ENCODE measurements at regions not wholly inside any gene's neighbourhood (a gene's known extent, or its start where the extent isn't known, plus 50 kb on each side); places are given as distances from the start of the nearest gene placed in this dataset.

DNA sequence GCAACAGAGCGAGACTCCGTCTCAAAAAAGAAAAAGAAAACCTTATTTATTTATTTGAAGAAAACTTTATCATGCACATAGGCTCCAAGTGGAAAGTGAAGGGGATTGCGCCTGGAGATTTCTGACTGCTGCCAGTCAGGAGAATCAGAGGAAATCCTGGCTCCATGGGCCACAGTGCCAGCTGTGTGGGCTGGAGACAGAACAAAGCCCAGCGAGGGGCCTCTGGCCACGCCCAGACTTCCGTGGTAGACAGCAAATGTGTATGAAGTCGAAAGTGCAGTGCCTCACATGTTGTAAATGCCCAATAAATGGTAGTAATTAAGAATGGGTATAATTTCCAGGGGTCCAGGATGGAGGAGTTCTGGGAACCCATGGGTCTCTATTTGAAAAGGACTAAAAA lies 75.8 kb upstream of the WWC1 start:
- Histone ChIP-seq H3K4me3 (replicated peaks in 1 of 3; ENCODE audit: low read depth in 2 of 3, low read length in 3 of 3) (no peak overlapping the region), H3K79me2 (ENCODE audit: insufficient read depth, low read length) (no peaks in the 10 kb centered on the region), H2AFZ (ENCODE audit: insufficient read depth, low read depth, low read length, poor library complexity, severe bottlenecking) (no peak overlapping the region), H3K27ac (ENCODE audit: low read depth in 1 of 2, low read length in 2 of 2) (no peak overlapping the region), H3K9me3 (replicated peaks in 1 of 2; ENCODE audit: control insufficient read depth in 1 of 2, insufficient read depth in 1 of 2, low read length in 2 of 2) (no peaks in the 10 kb centered on the region), H3K27me3 (ENCODE audit: control insufficient read depth in 2 of 2, insufficient read depth in 2 of 2, low read length in 2 of 2) (no peaks in the 10 kb centered on the region), H3K36me3 (replicated peaks in 1 of 2; ENCODE audit: control insufficient read depth in 1 of 2, insufficient read depth in 2 of 2, low read length in 2 of 2) (no peaks in the 10 kb centered on the region), H3K9ac (ENCODE audit: insufficient read depth, low read length, poor library complexity, severe bottlenecking) (no peak overlapping the region), H3K4me1 (ENCODE audit: control insufficient read depth in 1 of 2, insufficient read depth in 2 of 2, low read length in 2 of 2) (peaks cover 0 to 4% of the 10 kb centered on the region in 2 donors), H3K4me2 (replicated peaks; ENCODE audit: extremely low read depth, low read length, poor library complexity, severe bottlenecking) (no peak overlapping the region), H4K20me1 (ENCODE audit: insufficient read depth, low read length) (no peaks in the 10 kb centered on the region)
- 91% methylated on average over 4 of the region's 7 CpGs for WGBS (ENCODE audit: insufficient coverage)
- no peak overlapping the region for H3K27ac Mint-ChIP-seq
- no peaks in the 10 kb centered on the region for H3K9me3 Mint-ChIP-seq
- no peak for DNase-seq
- H3K4me1 Mint-ChIP-seq, result peaks cover 3% of the 10 kb centered on the region
- TF ChIP-seq, protein P1, sequence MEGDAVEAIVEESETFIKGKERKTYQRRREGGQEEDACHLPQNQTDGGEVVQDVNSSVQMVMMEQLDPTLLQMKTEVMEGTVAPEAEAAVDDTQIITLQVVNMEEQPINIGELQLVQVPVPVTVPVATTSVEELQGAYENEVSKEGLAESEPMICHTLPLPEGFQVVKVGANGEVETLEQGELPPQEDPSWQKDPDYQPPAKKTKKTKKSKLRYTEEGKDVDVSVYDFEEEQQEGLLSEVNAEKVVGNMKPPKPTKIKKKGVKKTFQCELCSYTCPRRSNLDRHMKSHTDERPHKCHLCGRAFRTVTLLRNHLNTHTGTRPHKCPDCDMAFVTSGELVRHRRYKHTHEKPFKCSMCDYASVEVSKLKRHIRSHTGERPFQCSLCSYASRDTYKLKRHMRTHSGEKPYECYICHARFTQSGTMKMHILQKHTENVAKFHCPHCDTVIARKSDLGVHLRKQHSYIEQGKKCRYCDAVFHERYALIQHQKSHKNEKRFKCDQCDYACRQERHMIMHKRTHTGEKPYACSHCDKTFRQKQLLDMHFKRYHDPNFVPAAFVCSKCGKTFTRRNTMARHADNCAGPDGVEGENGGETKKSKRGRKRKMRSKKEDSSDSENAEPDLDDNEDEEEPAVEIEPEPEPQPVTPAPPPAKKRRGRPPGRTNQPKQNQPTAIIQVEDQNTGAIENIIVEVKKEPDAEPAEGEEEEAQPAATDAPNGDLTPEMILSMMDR (IDR thresholded peaks at IDR 0.05), result no peak
- no peak overlapping the region for H3K4me3 Mint-ChIP-seq
- H3K27me3 Mint-ChIP-seq (ENCODE audit: low read depth in 3 of 3), result peaks cover 0 to 4% (median 3%) of the 10 kb centered on the region in 3 donors
- H3K36me3 Mint-ChIP-seq, result no peaks in the 10 kb centered on the region
- intact Hi-C loops (cut with micrococcal nuclease), result loop anchor here in 1 of 2 donors (10.0 kb wide), 1 partner anchor 101 kb away; no protein-coding TSS in a partner anchor

DNA sequence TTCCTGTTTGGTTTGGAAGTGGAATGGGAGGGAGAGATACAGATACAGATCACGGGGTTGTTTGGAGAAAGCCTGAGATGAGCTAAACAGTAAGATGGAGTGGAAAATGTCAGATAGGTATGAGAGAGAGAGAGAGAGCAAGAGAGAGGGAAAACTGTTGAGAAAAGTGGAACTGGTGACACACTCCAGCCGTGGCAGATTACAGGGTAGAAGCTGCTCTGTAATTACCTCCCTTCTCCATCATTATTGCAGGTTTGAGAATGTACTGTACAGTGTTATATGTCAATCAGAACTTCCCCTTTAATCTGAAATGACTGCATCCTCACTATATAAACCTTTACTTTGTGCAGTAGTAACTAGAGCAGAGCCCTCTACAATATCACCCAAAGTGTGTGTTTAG lies 74.5 kb upstream of the WWC1 start:
- Histone ChIP-seq H3K4me3 (replicated peaks in 1 of 3; ENCODE audit: low read depth in 2 of 3, low read length in 3 of 3) (no peak overlapping the region), H3K9me3 (replicated peaks in 1 of 2; ENCODE audit: control insufficient read depth in 1 of 2, insufficient read depth in 1 of 2, low read length in 2 of 2) (no peaks in the 10 kb centered on the region), H3K4me2 (replicated peaks; ENCODE audit: extremely low read depth, low read length, poor library complexity, severe bottlenecking) (no peak overlapping the region), H3K9ac (ENCODE audit: insufficient read depth, low read length, poor library complexity, severe bottlenecking) (no peak overlapping the region), H3K36me3 (replicated peaks in 1 of 2; ENCODE audit: control insufficient read depth in 1 of 2, insufficient read depth in 2 of 2, low read length in 2 of 2) (no peaks in the 10 kb centered on the region), H3K27ac (ENCODE audit: low read depth in 1 of 2, low read length in 2 of 2) (no peak overlapping the region), H3K27me3 (ENCODE audit: control insufficient read depth in 2 of 2, insufficient read depth in 2 of 2, low read length in 2 of 2) (peaks cover 0 to 2% of the 10 kb centered on the region in 2 donors), H2AFZ (ENCODE audit: insufficient read depth, low read depth, low read length, poor library complexity, severe bottlenecking) (no peak overlapping the region), H4K20me1 (ENCODE audit: insufficient read depth, low read length) (no peaks in the 10 kb centered on the region), H3K79me2 (ENCODE audit: insufficient read depth, low read length) (no peaks in the 10 kb centered on the region), H3K4me1 (ENCODE audit: control insufficient read depth in 1 of 2, insufficient read depth in 2 of 2, low read length in 2 of 2) (peaks cover 0 to 4% of the 10 kb centered on the region in 2 donors)
- Mint-ChIP-seq H3K9me3 (no peaks in the 10 kb centered on the region), H3K27me3 (ENCODE audit: low read depth in 3 of 3) (peaks cover 0 to 11% (median 7%) of the 10 kb centered on the region in 3 donors), H3K4me3 (no peak overlapping the region), H3K27ac (peak overlapping the region in 1 of 7 donors; percentile 1), H3K36me3 (no peaks in the 10 kb centered on the region), H3K4me1 (peaks cover 3% of the 10 kb centered on the region)
- TF ChIP-seq, protein P1 (IDR thresholded peaks at IDR 0.05), result no peak
- intact Hi-C loops (cut with micrococcal nuclease), result loop anchor here in 1 of 2 donors (10.0 kb wide), 1 partner anchor 102 kb away; no protein-coding TSS in a partner anchor
- DNase-seq, result no peak
- WGBS (ENCODE audit: insufficient coverage), result 89% methylated on average over 1 of the region's 2 CpGs

Data from CD14-positive monocyte (primary cell).